ENCODE measurements at regions not wholly inside any gene's neighbourhood (a gene's known extent, or its start where the extent isn't known, plus 50 kb on each side); places are given as distances from the start of the nearest gene placed in this dataset.

GRCh38 chr3:103059432-103059831 lies 624.6 kb downstream of the ZPLD1 start:
- TF ChIP-seq PPARA (CRISPR knock-in tag; IDR thresholded peaks at IDR 0.05; ENCODE audit: borderline replicate concordance) (no peak), PATZ1 (CRISPR knock-in tag; IDR thresholded peaks at IDR 0.05; ENCODE audit: borderline replicate concordance) (no peak), CSDC2 (CRISPR knock-in tag; IDR thresholded peaks at IDR 0.05) (no peak), BACH2 (CRISPR knock-in tag; IDR thresholded peaks at IDR 0.05; ENCODE audit: borderline replicate concordance) (no peak), POU6F1 (CRISPR knock-in tag; IDR thresholded peaks at IDR 0.05; ENCODE audit: borderline replicate concordance, low read depth) (no peak)
- no peak for ATAC-seq

- no peak for ATAC-seq
These were observed 625.4 kb downstream of the ZPLD1 start for GRCh38 chr3:103060242-103060641.

GRCh38 chr3:103067963-103068362 lies 633.1 kb downstream of the ZPLD1 start:
- ATAC-seq = no peak
- TF ChIP-seq TCF4 (CRISPR knock-in tag; IDR thresholded peaks at IDR 0.05; ENCODE audit: borderline replicate concordance) (no peak), ISL1 (CRISPR knock-in tag; IDR thresholded peaks at IDR 0.05) (no peak), SNAI2 (CRISPR knock-in tag; IDR thresholded peaks at IDR 0.05) (no peak), GLIS3 (CRISPR knock-in tag; IDR thresholded peaks at IDR 0.05) (no peak), RARB (CRISPR knock-in tag; IDR thresholded peaks at IDR 0.05) (no peak), ZNF8 (CRISPR knock-in tag; IDR thresholded peaks at IDR 0.05) (no peak), CREB5 (CRISPR knock-in tag; IDR thresholded peaks at IDR 0.05; ENCODE audit: low read depth) (no peak), PPARA (CRISPR knock-in tag; IDR thresholded peaks at IDR 0.05; ENCODE audit: borderline replicate concordance) (no peak), CSDC2 (CRISPR knock-in tag; IDR thresholded peaks at IDR 0.05) (no peak), ZC3H10 (CRISPR knock-in tag; IDR thresholded peaks at IDR 0.05) (no peak), ZNF70 (CRISPR knock-in tag; IDR thresholded peaks at IDR 0.05) (no peak), ZNF565 (CRISPR knock-in tag; conservative IDR thresholded peaks at IDR 0.05; ENCODE audit: low read depth) (no peak), BACH2 (CRISPR knock-in tag; IDR thresholded peaks at IDR 0.05; ENCODE audit: borderline replicate concordance) (no peak), ESRRG (CRISPR knock-in tag; IDR thresholded peaks at IDR 0.05) (no peak), PATZ1 (CRISPR knock-in tag; IDR thresholded peaks at IDR 0.05; ENCODE audit: borderline replicate concordance) (no peak), ZFP3 (CRISPR knock-in tag; IDR thresholded peaks at IDR 0.05) (no peak)

More at GRCh38 chr3:103060242-103060641, 625.4 kb downstream of the ZPLD1 start:
- TF ChIP-seq CREB5 (CRISPR knock-in tag; IDR thresholded peaks at IDR 0.05; ENCODE audit: low read depth) = no peak
- TF ChIP-seq OSR1 (CRISPR knock-in tag; IDR thresholded peaks at IDR 0.05) = no peak
- no peak for TF ChIP-seq ZNF8 (CRISPR knock-in tag; IDR thresholded peaks at IDR 0.05)
- TF ChIP-seq ZC3H10 (CRISPR knock-in tag; IDR thresholded peaks at IDR 0.05) = no peak
- no peak for TF ChIP-seq RARB (CRISPR knock-in tag; IDR thresholded peaks at IDR 0.05)
- TF ChIP-seq TCF4 (CRISPR knock-in tag; IDR thresholded peaks at IDR 0.05; ENCODE audit: borderline replicate concordance) = no peak
- no peak for TF ChIP-seq ZFP30 (CRISPR knock-in tag; IDR thresholded peaks at IDR 0.05)
- TF ChIP-seq ZFP3 (CRISPR knock-in tag; IDR thresholded peaks at IDR 0.05) = no peak
- TF ChIP-seq ESRRG (CRISPR knock-in tag; IDR thresholded peaks at IDR 0.05) = no peak
- no peak for TF ChIP-seq PPARA (CRISPR knock-in tag; IDR thresholded peaks at IDR 0.05; ENCODE audit: borderline replicate concordance)
- TF ChIP-seq SNAI2 (CRISPR knock-in tag; IDR thresholded peaks at IDR 0.05) = no peak
- no peak for TF ChIP-seq ZNF70 (CRISPR knock-in tag; IDR thresholded peaks at IDR 0.05)
- no peak for TF ChIP-seq PATZ1 (CRISPR knock-in tag; IDR thresholded peaks at IDR 0.05; ENCODE audit: borderline replicate concordance)
- TF ChIP-seq ARNTL (CRISPR knock-in tag; IDR thresholded peaks at IDR 0.05; ENCODE audit: borderline replicate concordance, low read depth) = no peak
- no peak for TF ChIP-seq POU6F1 (CRISPR knock-in tag; IDR thresholded peaks at IDR 0.05; ENCODE audit: borderline replicate concordance, low read depth)
